ENCODE measurements at regions not wholly inside any gene's neighbourhood (a gene's known extent, or its start where the extent isn't known, plus 50 kb on each side); places are given as distances from the start of the nearest gene placed in this dataset.
"Not testable (repeated sequence)": the region's sequence is repeated elsewhere in the genome, so short reads cannot be mapped to it uniquely, and the experiment has no call there.

DNA sequence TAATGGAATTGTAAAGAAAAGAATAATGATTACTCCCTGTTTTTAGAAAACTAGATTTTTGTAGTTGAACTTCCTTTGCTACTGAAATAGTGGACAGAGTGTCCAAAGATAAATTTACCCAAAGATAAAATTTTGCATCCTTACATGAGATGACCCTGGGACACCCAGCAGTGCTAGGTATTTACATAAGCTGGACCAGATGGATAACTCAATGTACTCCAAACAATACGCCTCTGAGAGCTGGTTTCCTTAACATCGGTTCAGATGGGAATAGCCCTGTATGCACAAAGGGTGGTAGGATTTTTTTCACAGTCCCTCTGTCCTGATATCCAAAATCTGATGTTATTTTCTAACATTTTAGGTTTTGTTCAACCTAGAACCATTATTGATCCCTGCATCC, 432.1 kb upstream of the ID2 start:
- DNase-seq (ENCODE audit: low read depth): no peak
- H3K4me3 ChIP-seq (ENCODE audit: low read depth, low read length): no peak overlapping the region
- TF ChIP-seq, protein P1, sequence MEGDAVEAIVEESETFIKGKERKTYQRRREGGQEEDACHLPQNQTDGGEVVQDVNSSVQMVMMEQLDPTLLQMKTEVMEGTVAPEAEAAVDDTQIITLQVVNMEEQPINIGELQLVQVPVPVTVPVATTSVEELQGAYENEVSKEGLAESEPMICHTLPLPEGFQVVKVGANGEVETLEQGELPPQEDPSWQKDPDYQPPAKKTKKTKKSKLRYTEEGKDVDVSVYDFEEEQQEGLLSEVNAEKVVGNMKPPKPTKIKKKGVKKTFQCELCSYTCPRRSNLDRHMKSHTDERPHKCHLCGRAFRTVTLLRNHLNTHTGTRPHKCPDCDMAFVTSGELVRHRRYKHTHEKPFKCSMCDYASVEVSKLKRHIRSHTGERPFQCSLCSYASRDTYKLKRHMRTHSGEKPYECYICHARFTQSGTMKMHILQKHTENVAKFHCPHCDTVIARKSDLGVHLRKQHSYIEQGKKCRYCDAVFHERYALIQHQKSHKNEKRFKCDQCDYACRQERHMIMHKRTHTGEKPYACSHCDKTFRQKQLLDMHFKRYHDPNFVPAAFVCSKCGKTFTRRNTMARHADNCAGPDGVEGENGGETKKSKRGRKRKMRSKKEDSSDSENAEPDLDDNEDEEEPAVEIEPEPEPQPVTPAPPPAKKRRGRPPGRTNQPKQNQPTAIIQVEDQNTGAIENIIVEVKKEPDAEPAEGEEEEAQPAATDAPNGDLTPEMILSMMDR (conservative IDR thresholded peaks at IDR 0.05; ENCODE audit: low read depth, low read length): no peak

DNA sequence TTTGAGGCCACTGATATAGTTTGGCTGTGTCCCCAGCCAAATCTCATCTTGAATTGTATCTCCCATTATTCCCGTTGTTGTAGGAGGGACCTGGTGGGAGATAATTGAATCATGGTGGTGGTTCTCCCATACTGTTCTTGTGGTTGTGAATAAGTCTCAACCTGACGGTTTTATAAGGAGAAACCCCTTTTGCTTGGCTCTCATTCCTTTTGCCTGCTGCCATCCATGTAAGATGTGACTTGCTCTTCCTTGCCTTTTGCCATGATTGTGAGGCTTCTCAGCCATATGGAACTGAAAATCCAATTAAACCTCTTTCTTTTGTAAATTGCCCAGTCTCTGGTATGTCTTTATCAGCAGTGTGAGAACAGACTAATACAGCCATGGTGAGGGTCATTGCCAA, 431.6 kb upstream of the ID2 start:
- not testable (repeated sequence) for H3K4me3 ChIP-seq (ENCODE audit: low read depth, low read length); DNase-seq (ENCODE audit: low read depth)

DNA sequence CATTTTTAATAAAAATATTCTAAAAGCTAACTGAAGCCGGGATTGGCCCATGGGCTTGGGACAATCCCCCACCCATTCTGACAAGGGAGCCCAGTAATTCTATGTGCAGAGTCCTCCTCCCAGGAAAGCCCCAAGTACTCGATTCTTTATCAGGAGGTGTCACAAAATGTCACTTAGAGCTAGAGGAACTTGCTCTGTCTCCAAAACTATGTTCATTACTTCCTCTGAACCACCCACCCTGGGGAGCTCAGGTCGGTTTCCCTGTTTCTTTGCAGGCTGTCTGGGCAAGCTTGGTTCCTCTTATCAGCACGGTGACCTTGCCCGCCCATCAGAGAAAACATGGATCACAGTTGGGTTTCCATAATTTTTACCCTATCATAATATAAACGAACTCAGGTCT, 430.6 kb upstream of the ID2 start:
- no peak overlapping the region for H3K4me3 ChIP-seq (ENCODE audit: low read depth, low read length)
- no peak for DNase-seq (ENCODE audit: low read depth)
- TF ChIP-seq, protein P1 (conservative IDR thresholded peaks at IDR 0.05; ENCODE audit: low read depth, low read length): no peak

DNA sequence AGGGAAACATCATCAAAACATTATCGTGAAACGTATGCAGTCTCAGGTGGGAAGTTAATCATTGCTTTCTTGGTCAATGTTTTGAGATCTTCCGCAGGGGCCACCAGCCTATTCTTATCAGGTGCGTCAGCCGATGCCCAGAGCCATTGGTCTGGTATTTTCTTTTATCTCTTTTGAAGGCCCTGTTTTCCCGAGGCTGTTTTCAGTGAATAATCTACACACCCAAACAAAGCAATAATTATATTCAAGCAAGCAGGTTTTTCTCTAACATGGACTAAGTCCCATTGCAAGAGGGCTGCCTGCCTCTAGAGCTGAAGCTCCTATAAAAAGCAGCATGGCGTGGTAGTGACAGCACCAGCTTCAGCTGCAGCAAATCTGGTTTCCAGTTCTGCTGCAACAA, 430.0 kb upstream of the ID2 start:
- no peak overlapping the region for H3K4me3 ChIP-seq (ENCODE audit: low read depth, low read length)
- TF ChIP-seq, protein P1 (conservative IDR thresholded peaks at IDR 0.05; ENCODE audit: low read depth, low read length): no peak
- no peak for DNase-seq (ENCODE audit: low read depth)

DNA sequence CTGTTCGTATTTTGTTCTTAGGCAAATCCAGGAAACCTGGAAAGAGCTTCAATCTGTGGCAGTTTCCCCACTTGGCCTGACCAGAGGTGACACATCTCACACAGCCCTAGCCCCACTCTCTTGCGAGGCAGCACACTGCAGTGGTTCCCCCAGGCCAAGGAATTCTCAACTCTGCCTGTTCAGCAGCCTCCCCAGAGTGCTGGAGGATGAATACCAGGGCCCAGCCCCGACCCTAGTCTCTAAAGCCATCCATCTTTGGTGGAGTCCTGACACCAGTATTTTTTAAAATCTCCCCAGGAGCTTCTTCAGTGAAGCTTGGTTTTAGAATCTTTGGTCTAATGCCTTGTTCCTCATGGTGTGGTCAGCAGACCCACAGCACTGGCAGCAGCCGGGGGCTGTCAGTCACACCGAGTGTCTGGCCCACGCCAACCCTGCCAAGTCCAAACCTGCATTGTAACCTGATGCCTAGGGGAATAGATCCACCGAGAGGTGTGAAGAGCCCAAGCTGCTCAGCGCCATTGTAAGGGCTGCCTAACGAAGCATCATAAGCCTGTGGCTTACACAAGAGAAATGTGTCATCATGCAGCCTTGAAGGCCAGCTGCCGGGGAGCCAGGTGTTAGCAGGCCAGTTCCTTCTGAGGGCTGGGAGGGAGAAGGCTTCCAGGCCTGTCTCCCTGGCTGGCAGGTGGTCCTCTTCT, 428.7 kb upstream of the ID2 start:
- TF ChIP-seq, protein P1 (conservative IDR thresholded peaks at IDR 0.05; ENCODE audit: low read depth, low read length): no peak
- DNase-seq (ENCODE audit: low read depth): no peak
- H3K4me3 ChIP-seq (ENCODE audit: low read depth, low read length): no peak overlapping the region

DNA sequence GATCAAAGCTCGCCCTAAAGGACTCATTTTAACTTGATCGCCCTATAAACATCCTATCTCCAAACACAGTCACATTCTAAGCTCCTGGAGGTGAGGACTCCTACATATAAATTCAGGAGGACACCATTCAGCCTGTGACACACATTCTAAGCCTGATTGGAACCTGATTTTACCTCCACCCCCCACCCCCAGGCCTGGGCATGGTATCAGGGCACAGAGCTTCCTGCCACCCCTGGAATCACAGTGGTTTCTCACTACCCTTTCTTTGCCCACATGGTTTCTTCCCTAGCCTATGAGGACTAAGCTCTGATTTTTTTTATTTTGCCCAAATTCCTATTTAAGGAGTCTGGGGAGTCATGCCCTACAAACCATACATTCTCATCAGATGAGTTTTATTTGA, 428.1 kb upstream of the ID2 start:
- TF ChIP-seq, protein P1 (conservative IDR thresholded peaks at IDR 0.05; ENCODE audit: low read depth, low read length): no peak
- H3K4me3 ChIP-seq (ENCODE audit: low read depth, low read length): no peak overlapping the region
- DNase-seq (ENCODE audit: low read depth): no peak

DNA sequence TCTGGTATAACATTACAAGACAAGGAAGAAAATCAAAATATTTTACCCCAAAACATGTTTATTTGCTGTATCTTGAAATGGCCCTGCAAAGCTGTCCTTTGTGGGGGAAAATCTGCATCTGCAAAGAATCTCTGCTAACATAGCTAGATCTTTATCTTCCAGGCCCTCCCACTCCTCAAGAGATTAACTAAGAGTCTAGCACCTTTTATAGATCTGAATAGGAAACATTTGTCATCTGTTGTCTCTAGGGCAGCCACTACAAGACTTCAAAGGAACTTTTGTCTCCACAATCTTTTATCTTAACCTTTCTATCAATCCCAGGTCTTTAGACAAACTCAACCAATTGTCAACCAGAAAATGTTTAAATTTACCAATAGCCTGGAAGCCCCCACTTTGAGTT, 427.6 kb upstream of the ID2 start:
- not testable (repeated sequence) for H3K4me3 ChIP-seq (ENCODE audit: low read depth, low read length); DNase-seq (ENCODE audit: low read depth)

DNA sequence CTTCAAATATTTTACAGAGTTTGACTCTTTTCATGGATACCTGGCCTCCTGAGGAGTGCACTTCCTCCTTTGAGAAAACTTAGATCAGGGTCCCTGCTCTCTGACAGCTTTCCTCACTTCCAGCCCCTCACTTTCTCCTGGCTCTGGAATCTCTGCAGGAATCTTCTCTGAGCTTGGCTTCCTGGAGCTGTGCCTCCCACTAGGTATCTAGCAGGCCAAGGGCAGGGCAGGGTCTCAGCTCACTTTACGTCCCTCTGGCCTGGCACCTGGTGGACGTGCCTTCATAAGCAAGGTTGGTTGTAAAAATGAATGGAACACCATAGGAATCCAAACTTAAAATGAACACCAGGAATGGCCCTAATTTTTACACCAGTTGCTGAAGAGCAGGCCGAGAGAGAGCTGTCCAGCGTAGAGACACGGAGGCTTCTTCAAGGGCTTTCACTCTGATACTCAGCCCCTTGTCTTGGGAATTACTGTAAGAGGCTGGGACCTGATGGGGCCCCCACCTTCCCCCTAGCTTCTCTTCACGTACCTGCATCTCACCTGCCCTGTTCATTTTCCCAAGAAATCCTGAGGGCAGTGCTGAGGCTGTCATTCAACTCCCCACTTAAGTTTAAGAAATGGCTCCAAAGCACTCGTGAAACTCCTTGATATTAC, 426.9 kb upstream of the ID2 start:
- H3K4me3 ChIP-seq (ENCODE audit: low read depth, low read length): no peak overlapping the region
- TF ChIP-seq, protein P1 (conservative IDR thresholded peaks at IDR 0.05; ENCODE audit: low read depth, low read length): no peak
- no peak for DNase-seq (ENCODE audit: low read depth)

All from epithelial cell of proximal tubule (primary cell).